HG03175 (cell line): ENCODE measurements at regions not wholly inside any gene's neighbourhood (a gene's known extent, or its start where the extent isn't known, plus 50 kb on each side); places are given as distances from the start of the nearest gene placed in this dataset.
"Not testable (repeated sequence)": the region's sequence is repeated elsewhere in the genome, so short reads cannot be mapped to it uniquely, and the experiment has no call there.

Experiments used
- ATAC-seq: cut with Tn5 transposase; IDR thresholded peaks from one replicate; pipeline ENCODE4 v1.9.1; 2021; ENCODE audit warnings: mild to moderate bottlenecking, moderate library complexity; ENCODE audit not compliant: unreplicated experiment

- ATAC-seq: no peak
These were observed 99.0 kb upstream of the TNFSF11 start for GRCh38 chr13:42474954-42475353.

- ATAC-seq: no peak
These were observed 96.3 kb upstream of the TNFSF11 start for GRCh38 chr13:42477596-42478190.

GRCh38 chr13:42478531-42479156 is 95.3 kb upstream of the TNFSF11 start:
- peak; percentile 45 for ATAC-seq

GRCh38 chr13:42484386-42484785 is 89.6 kb upstream of the TNFSF11 start:
- ATAC-seq: no peak

- ATAC-seq: no peak
These were observed 88.7 kb upstream of the TNFSF11 start for GRCh38 chr13:42485272-42485671.

GRCh38 chr13:42486711-42487198 is 87.2 kb upstream of the TNFSF11 start:
- ATAC-seq: no peak

GRCh38 chr13:42487221-42487620 is 86.7 kb upstream of the TNFSF11 start:
- ATAC-seq: no peak

GRCh38 chr13:42490676-42491075 is 83.3 kb upstream of the TNFSF11 start:
- no peak for ATAC-seq

- no peak for ATAC-seq
These were observed 81.5 kb upstream of the TNFSF11 start for GRCh38 chr13:42492372-42492920.

GRCh38 chr13:42494157-42494556 is 79.8 kb upstream of the TNFSF11 start:
- no peak for ATAC-seq

GRCh38 chr13:42495255-42495654 is 78.7 kb upstream of the TNFSF11 start:
- ATAC-seq: no peak

- ATAC-seq: no peak
These were observed 78.2 kb upstream of the TNFSF11 start for GRCh38 chr13:42495751-42496150.

GRCh38 chr13:42496926-42497554 is 76.9 kb upstream of the TNFSF11 start:
- not testable (repeated sequence) for ATAC-seq

GRCh38 chr13:42497798-42498197 is 76.2 kb upstream of the TNFSF11 start:
- peak; percentile 89 for ATAC-seq

GRCh38 chr13:42498521-42498920 is 75.4 kb upstream of the TNFSF11 start:
- ATAC-seq: no peak
